ENCODE measurements at regions not wholly inside any gene's neighbourhood (a gene's known extent, or its start where the extent isn't known, plus 50 kb on each side); places are given as distances from the start of the nearest gene placed in this dataset.

DNA sequence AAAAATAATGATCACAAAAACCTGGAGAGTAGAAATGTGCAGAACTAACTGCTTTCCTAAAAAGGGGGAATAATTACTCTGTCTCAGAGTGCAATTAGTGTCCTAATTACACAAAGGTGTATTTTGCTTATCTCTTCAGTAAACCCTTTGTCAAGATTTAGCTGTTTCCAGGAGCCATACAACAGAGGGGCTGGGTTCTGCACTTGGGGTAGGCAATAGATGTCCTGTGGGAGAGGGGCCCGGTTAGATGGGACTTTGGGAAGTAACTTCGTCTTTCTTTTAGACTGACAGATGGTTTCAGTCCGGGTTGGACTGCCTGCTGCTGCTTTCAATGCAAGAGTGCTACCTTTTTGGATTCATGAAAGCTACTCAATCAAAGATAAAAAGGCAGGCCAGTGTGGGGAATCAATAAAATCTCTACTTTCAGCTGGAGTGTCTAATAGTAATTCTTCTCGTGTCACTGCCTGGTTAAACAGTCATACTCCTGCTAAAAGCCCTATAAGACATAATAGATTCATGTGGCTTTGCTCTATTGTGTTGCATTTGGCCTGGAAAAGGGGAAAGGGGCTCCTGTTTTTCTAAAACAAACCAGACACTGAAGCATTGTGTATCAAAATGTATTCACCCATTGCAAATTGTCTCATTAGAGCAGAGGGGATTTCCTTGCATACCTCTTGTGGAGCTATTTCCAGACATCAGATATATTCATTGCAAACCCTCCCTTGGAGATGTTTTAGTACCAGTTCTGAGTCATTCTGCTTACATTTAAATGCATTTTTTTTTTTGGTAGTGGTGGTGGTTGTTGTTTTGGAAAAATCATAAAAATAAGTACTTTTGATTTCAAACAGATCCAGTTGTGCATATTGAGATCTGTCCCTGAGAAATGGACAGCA is 83.3 kb upstream of the PCDH8 start:
- no peak for TF ChIP-seq ZFX (IDR thresholded peaks at IDR 0.05; ENCODE audit: borderline replicate concordance)
- TF ChIP-seq, protein P1, sequence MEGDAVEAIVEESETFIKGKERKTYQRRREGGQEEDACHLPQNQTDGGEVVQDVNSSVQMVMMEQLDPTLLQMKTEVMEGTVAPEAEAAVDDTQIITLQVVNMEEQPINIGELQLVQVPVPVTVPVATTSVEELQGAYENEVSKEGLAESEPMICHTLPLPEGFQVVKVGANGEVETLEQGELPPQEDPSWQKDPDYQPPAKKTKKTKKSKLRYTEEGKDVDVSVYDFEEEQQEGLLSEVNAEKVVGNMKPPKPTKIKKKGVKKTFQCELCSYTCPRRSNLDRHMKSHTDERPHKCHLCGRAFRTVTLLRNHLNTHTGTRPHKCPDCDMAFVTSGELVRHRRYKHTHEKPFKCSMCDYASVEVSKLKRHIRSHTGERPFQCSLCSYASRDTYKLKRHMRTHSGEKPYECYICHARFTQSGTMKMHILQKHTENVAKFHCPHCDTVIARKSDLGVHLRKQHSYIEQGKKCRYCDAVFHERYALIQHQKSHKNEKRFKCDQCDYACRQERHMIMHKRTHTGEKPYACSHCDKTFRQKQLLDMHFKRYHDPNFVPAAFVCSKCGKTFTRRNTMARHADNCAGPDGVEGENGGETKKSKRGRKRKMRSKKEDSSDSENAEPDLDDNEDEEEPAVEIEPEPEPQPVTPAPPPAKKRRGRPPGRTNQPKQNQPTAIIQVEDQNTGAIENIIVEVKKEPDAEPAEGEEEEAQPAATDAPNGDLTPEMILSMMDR (IDR thresholded peaks at IDR 0.05): no peak
- no peak overlapping the region for H3K27ac ChIP-seq

DNA sequence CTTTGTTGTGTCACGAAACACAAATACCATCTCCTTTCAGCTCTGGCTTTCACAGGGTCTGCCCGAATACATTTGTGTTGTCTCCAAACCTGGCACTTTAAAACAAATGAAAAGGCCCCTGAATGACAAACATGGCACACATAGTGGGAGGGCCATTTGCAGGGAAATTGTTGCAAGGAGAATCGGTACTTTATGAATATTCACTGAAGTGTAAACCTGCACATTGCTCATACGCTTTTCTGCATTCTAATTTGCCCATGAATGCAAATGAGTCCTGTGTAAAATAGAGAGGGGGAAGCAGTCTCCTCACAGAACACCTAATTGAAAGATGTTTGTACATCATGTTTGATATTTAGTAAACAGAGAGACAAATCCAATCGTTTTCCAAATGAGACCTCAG is 82.7 kb upstream of the PCDH8 start:
- no peak overlapping the region for H3K27ac ChIP-seq

DNA sequence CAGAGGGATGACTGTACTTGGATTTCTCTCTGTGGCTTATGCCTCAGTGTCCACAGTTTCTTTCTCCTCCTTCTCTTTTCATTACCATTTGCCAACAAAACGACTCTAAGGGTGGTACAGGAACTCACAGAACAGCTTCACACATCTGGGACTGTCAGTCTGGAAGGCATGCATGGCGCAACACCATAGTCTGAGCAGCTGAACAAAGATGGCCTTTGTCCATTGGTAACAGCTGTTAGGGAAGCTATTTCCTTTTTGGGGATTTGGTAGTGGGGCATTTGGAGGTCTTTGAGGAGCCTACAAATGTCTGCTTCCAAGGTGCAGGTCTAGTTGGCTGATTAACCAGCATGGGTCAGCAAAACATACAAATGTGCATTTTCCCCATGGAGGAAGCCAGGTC is 81.4 kb upstream of the PCDH8 start:
- no peak for TF ChIP-seq ZFX (IDR thresholded peaks at IDR 0.05; ENCODE audit: borderline replicate concordance)
- TF ChIP-seq, protein P1 (IDR thresholded peaks at IDR 0.05): no peak
- no peak overlapping the region for H3K27ac ChIP-seq

More for the DNA sequence above, 82.7 kb upstream of the PCDH8 start:
- no peak for TF ChIP-seq ZFX (IDR thresholded peaks at IDR 0.05; ENCODE audit: borderline replicate concordance)
- TF ChIP-seq, protein P1 (IDR thresholded peaks at IDR 0.05): no peak

DNA sequence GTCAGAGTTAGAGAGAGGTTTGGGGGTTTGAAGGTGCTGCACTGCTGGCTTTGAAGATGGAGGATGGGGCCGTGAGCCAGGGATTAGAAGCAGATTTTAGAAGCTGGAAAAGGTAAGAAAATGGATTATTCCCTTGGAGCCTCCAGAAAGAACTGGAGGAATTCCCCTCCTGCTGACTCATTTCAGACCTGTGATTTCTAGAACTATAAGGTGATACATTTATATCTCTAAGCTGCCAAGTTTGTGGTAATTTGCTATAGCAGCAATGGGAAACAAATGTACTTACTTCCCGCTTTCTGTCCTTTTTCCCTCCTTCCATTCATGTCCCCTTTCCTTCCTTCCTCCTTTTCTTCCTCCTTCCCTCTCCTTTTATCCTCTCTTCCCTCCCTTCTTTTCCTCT is 78.5 kb upstream of the PCDH8 start:
- TF ChIP-seq ZFX (IDR thresholded peaks at IDR 0.05; ENCODE audit: borderline replicate concordance): no peak
- TF ChIP-seq, protein P1 (IDR thresholded peaks at IDR 0.05): no peak
- H3K27ac ChIP-seq: no peak overlapping the region

DNA sequence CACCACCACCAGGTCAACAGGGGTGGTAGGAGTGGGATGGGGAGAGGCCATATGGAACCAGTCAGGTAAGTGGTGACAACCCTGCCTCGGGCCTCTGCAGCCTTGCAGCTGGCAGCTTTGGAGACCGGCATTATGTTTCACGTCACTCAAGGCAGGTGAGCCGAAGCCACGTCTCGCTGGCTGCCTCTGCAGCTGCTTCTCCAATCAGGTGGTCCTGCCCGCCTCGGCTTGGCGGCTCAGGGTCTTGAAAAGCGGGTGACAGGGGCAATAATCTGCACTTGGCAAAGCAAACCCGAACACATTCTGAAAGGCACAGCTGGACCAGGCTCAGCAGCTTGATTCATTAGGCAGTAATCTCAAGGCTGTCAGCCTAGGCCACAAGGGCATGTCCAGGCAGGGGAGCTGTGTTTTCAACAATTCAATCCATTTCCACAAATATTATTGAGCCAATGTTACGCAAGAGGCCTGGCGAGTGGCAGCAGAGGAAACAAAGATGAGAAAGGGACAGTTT is 77.4 kb upstream of the PCDH8 start:
- TF ChIP-seq, protein P1 (IDR thresholded peaks at IDR 0.05): no peak
- no peak for TF ChIP-seq ZFX (IDR thresholded peaks at IDR 0.05; ENCODE audit: borderline replicate concordance)
- no peak overlapping the region for H3K27ac ChIP-seq

DNA sequence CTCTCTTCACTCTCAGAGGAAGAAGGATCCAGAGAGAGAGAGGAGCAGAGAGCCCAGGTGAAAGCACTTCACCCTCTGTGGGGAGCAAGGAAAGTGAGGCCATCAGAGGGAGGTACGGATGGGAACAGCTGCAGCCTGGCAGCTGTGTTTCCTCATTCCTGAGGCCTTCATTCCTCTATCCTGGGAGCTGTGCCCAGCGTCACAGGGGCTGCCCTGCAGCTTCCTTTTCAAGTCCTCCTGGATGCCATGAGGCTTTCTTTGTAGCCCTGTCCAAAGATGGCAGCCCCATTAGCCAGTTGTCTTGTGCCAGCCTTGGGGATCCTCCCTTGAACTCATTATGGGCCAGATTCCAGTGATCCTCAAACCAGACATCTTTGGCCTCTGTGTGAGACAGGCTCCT is 76.8 kb upstream of the PCDH8 start:
- no peak overlapping the region for H3K27ac ChIP-seq
- TF ChIP-seq ZFX (IDR thresholded peaks at IDR 0.05; ENCODE audit: borderline replicate concordance): no peak
- TF ChIP-seq, protein P1 (IDR thresholded peaks at IDR 0.05): no peak

All from 22Rv1 (cell line).